ENCODE measurements at regions not wholly inside any gene's neighbourhood (a gene's known extent, or its start where the extent isn't known, plus 50 kb on each side); places are given as distances from the start of the nearest gene placed in this dataset.
A peak's percentile ranks its signal among the peaks of the same experiment; 100 is the strongest.

- Histone ChIP-seq H3K9me3 (ENCODE audit: control insufficient read depth in 2 of 2, insufficient read depth in 1 of 2, low read depth in 1 of 2, low read length in 1 of 2) (no peaks in the 10 kb centered on the region), H3K27me3 (ENCODE audit: control insufficient read depth in 1 of 2, insufficient read depth in 2 of 2, low read length in 2 of 2) (no peaks in the 10 kb centered on the region), H3K4me3 (ENCODE audit: low read depth in 1 of 2, low read length in 2 of 2) (no peak overlapping the region), H3K27ac (ENCODE audit: low read depth in 2 of 2, low read length in 1 of 2) (no peak overlapping the region), H3K4me1 (ENCODE audit: control insufficient read depth in 2 of 2, insufficient read depth in 2 of 2, low read length in 1 of 2) (no peaks in the 10 kb centered on the region), H3K36me3 (ENCODE audit: control insufficient read depth in 2 of 2, insufficient read depth in 2 of 2, low read length in 1 of 2) (no peaks in the 10 kb centered on the region)
- WGBS, 2 donors, result 72 to 77% methylated on average over 10 of the region's 10 CpGs
These were observed 61.9 kb downstream of the EXOSC2 start for GRCh38 chr9:130755377-130756007.

GRCh38 chr9:130756037-130756436 lies 62.5 kb downstream of the EXOSC2 start:
- WGBS, 2 donors, result 31 to 36% methylated on average over 2 of the region's 2 CpGs
- Histone ChIP-seq H3K27me3 (ENCODE audit: control insufficient read depth in 1 of 2, insufficient read depth in 2 of 2, low read length in 2 of 2) (no peaks in the 10 kb centered on the region), H3K36me3 (ENCODE audit: control insufficient read depth in 2 of 2, insufficient read depth in 2 of 2, low read length in 1 of 2) (no peaks in the 10 kb centered on the region), H3K4me1 (ENCODE audit: control insufficient read depth in 2 of 2, insufficient read depth in 2 of 2, low read length in 1 of 2) (no peaks in the 10 kb centered on the region), H3K9me3 (ENCODE audit: control insufficient read depth in 2 of 2, insufficient read depth in 1 of 2, low read depth in 1 of 2, low read length in 1 of 2) (no peaks in the 10 kb centered on the region), H3K4me3 (ENCODE audit: low read depth in 1 of 2, low read length in 2 of 2) (no peak overlapping the region), H3K27ac (ENCODE audit: low read depth in 2 of 2, low read length in 1 of 2) (no peak overlapping the region)

- no peak overlapping the region for H3K27ac ChIP-seq (ENCODE audit: low read depth in 2 of 2, low read length in 1 of 2)
- no peaks in the 10 kb centered on the region for H3K4me1 ChIP-seq (ENCODE audit: control insufficient read depth in 2 of 2, insufficient read depth in 2 of 2, low read length in 1 of 2)
- WGBS, 2 donors, result 74 to 79% methylated on average over 7 of the region's 7 CpGs
- no peaks in the 10 kb centered on the region for H3K36me3 ChIP-seq (ENCODE audit: control insufficient read depth in 2 of 2, insufficient read depth in 2 of 2, low read length in 1 of 2)
- no peak overlapping the region for H3K4me3 ChIP-seq (ENCODE audit: low read depth in 1 of 2, low read length in 2 of 2)
- H3K9me3 ChIP-seq (ENCODE audit: control insufficient read depth in 2 of 2, insufficient read depth in 1 of 2, low read depth in 1 of 2, low read length in 1 of 2), result no peaks in the 10 kb centered on the region
- H3K27me3 ChIP-seq (ENCODE audit: control insufficient read depth in 1 of 2, insufficient read depth in 2 of 2, low read length in 2 of 2), result no peaks in the 10 kb centered on the region
These were observed 63.0 kb downstream of the EXOSC2 start for GRCh38 chr9:130756455-130757152.

GRCh38 chr9:130759738-130760137 lies 66.2 kb downstream of the EXOSC2 start:
- no peaks in the 10 kb centered on the region for H3K9me3 ChIP-seq (ENCODE audit: control insufficient read depth in 2 of 2, insufficient read depth in 1 of 2, low read depth in 1 of 2, low read length in 1 of 2)
- no peak overlapping the region for H3K27ac ChIP-seq (ENCODE audit: low read depth in 2 of 2, low read length in 1 of 2)
- H3K4me3 ChIP-seq (ENCODE audit: low read depth in 1 of 2, low read length in 2 of 2), result no peak overlapping the region
- no peaks in the 10 kb centered on the region for H3K27me3 ChIP-seq (ENCODE audit: control insufficient read depth in 1 of 2, insufficient read depth in 2 of 2, low read length in 2 of 2)
- H3K4me1 ChIP-seq (ENCODE audit: control insufficient read depth in 2 of 2, insufficient read depth in 2 of 2, low read length in 1 of 2), result peaks cover 4 to 7% of the 10 kb centered on the region in 2 donors
- 81 to 91% methylated on average over 4 of the region's 4 CpGs for WGBS, 2 donors
- no peaks in the 10 kb centered on the region for H3K36me3 ChIP-seq (ENCODE audit: control insufficient read depth in 2 of 2, insufficient read depth in 2 of 2, low read length in 1 of 2)

GRCh38 chr9:130763331-130764171 lies 70.0 kb downstream of the EXOSC2 start:
- no peaks in the 10 kb centered on the region for H3K9me3 ChIP-seq (ENCODE audit: control insufficient read depth in 2 of 2, insufficient read depth in 1 of 2, low read depth in 1 of 2, low read length in 1 of 2)
- H3K4me1 ChIP-seq (ENCODE audit: control insufficient read depth in 2 of 2, insufficient read depth in 2 of 2, low read length in 1 of 2), result peaks cover 10 to 13% of the 10 kb centered on the region in 2 donors
- no peaks in the 10 kb centered on the region for H3K27me3 ChIP-seq (ENCODE audit: control insufficient read depth in 1 of 2, insufficient read depth in 2 of 2, low read length in 2 of 2)
- no peak overlapping the region for H3K27ac ChIP-seq (ENCODE audit: low read depth in 2 of 2, low read length in 1 of 2)
- H3K4me3 ChIP-seq (ENCODE audit: low read depth in 1 of 2, low read length in 2 of 2), result no peak overlapping the region
- 92 to 93% methylated on average over 12 of the region's 12 CpGs for WGBS, 2 donors
- no peaks in the 10 kb centered on the region for H3K36me3 ChIP-seq (ENCODE audit: control insufficient read depth in 2 of 2, insufficient read depth in 2 of 2, low read length in 1 of 2)

GRCh38 chr9:130765137-130766020 lies 69.7 kb upstream of the ABL1 start:
- 61 to 65% methylated on average over 8 of the region's 8 CpGs for WGBS, 2 donors
- H3K36me3 ChIP-seq (ENCODE audit: control insufficient read depth in 2 of 2, insufficient read depth in 2 of 2, low read length in 1 of 2), result no peaks in the 10 kb centered on the region
- no peaks in the 10 kb centered on the region for H3K9me3 ChIP-seq (ENCODE audit: control insufficient read depth in 2 of 2, insufficient read depth in 1 of 2, low read depth in 1 of 2, low read length in 1 of 2)
- no peak overlapping the region for H3K27ac ChIP-seq (ENCODE audit: low read depth in 2 of 2, low read length in 1 of 2)
- no peaks in the 10 kb centered on the region for H3K27me3 ChIP-seq (ENCODE audit: control insufficient read depth in 1 of 2, insufficient read depth in 2 of 2, low read length in 2 of 2)
- no peak overlapping the region for H3K4me3 ChIP-seq (ENCODE audit: low read depth in 1 of 2, low read length in 2 of 2)
- H3K4me1 ChIP-seq (ENCODE audit: control insufficient read depth in 2 of 2, insufficient read depth in 2 of 2, low read length in 1 of 2), result peaks cover 10 to 13% of the 10 kb centered on the region in 2 donors

- H3K27ac ChIP-seq (ENCODE audit: low read depth in 2 of 2, low read length in 1 of 2), result peak overlapping the region in 1 of 2 donors; percentile 3
- H3K4me3 ChIP-seq (ENCODE audit: low read depth in 1 of 2, low read length in 2 of 2), result no peak overlapping the region
- no peaks in the 10 kb centered on the region for H3K36me3 ChIP-seq (ENCODE audit: control insufficient read depth in 2 of 2, insufficient read depth in 2 of 2, low read length in 1 of 2)
- H3K27me3 ChIP-seq (ENCODE audit: control insufficient read depth in 1 of 2, insufficient read depth in 2 of 2, low read length in 2 of 2), result no peaks in the 10 kb centered on the region
- H3K4me1 ChIP-seq (ENCODE audit: control insufficient read depth in 2 of 2, insufficient read depth in 2 of 2, low read length in 1 of 2), result peaks cover 10 to 13% of the 10 kb centered on the region in 2 donors
- WGBS, 2 donors, result 70 to 72% methylated on average over 19 of the region's 19 CpGs
- no peaks in the 10 kb centered on the region for H3K9me3 ChIP-seq (ENCODE audit: control insufficient read depth in 2 of 2, insufficient read depth in 1 of 2, low read depth in 1 of 2, low read length in 1 of 2)
These were observed 68.8 kb upstream of the ABL1 start for GRCh38 chr9:130766021-130766926.

GRCh38 chr9:130766927-130767307 lies 68.1 kb upstream of the ABL1 start:
- Histone ChIP-seq H3K27me3 (ENCODE audit: control insufficient read depth in 1 of 2, insufficient read depth in 2 of 2, low read length in 2 of 2) (no peaks in the 10 kb centered on the region), H3K4me3 (ENCODE audit: low read depth in 1 of 2, low read length in 2 of 2) (no peak overlapping the region), H3K4me1 (ENCODE audit: control insufficient read depth in 2 of 2, insufficient read depth in 2 of 2, low read length in 1 of 2) (peaks cover 10 to 13% of the 10 kb centered on the region in 2 donors), H3K27ac (ENCODE audit: low read depth in 2 of 2, low read length in 1 of 2) (no peak overlapping the region), H3K36me3 (ENCODE audit: control insufficient read depth in 2 of 2, insufficient read depth in 2 of 2, low read length in 1 of 2) (no peaks in the 10 kb centered on the region), H3K9me3 (ENCODE audit: control insufficient read depth in 2 of 2, insufficient read depth in 1 of 2, low read depth in 1 of 2, low read length in 1 of 2) (no peaks in the 10 kb centered on the region)
- WGBS, 2 donors, result 67 to 76% methylated on average over 4 of the region's 4 CpGs
